Embryonic facial prominence (tissue), 1 donor: ENCODE measurements at regions not wholly inside any gene's neighbourhood (a gene's known extent, or its start where the extent isn't known, plus 50 kb on each side); places are given as distances from the start of the nearest gene placed in this dataset.
"Not testable (repeated sequence)": the region's sequence is repeated elsewhere in the genome, so short reads cannot be mapped to it uniquely, and the experiment has no call there.

Experiments
- DNase-seq: peaks from one replicate; pipeline ENCODE4 v3.0.0-alpha.2; 2016; ENCODE audit errors: extremely low spot score

DNA sequence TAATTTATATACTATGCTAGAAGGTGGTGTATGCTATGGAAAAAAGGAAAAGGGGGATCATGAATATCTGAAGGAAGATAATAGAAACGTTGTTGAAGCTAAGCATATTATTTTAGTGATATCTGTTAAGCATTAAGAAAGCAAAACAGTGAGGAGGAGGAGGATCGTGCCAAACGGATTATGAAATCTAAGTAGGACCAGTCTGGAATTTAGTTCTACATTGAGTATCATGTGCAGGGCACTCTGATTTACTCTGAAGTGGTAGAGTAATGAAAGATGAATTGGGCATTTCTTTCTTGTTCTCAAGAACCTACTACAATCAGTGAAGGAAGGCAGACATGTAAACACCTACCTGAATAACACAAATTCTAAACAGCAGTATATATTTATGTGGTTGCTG, 195.3 kb downstream of the CYB561 start:
- DNase-seq: no peak

DNA sequence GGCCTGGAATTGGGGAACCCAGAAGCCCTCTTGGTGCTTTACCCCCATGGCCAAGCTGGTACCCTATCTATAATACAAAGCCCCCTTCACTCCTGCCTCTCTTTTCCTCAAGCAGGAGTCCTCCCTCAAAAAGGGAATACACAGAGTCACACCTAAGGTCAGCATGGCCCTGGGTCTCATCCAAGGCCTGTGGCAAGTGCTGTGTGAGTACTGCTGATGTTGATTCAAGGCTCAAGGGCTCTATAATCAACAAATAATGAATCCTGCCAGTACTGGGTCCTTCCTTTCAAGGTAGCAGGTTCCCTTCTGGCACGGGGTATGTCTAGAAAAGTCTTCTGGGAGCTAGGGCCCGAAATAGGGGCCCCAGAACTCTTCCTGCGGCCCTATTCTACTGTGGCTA, 187.3 kb downstream of the CYB561 start:
- DNase-seq: no peak

DNA sequence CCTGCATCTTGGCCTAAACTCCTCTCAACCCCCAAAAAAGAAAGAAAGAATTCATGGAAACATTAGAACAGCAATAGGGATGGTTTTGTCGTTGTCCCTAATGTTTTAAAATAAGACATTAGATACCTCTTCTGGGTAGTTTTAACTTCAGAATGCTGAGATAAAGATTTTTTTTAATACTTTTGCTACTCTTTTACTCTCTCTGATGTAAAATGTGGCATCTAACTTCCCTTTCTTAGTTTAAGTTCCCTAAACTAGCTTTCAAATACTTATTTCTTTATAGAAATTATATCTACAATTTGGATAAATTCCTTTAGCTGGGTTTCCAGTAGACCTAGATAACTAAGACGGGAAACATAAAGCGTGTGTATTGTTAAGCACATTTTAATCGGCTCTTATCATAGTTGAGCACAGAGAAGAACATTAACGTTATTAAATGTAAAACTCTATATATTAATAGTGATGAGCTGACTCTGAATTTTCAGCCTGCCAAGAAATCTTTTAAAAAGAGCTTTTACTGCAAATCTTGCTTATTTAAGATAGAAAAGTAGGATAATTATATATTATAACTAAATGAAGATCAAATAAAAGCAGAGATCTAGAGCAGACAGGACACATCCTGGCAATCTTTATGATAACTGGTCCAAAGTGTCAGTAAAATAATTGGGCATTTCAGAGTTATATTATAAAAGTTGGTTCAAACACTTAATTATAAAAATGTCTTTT, 183.2 kb downstream of the CYB561 start:
- no peak for DNase-seq

GRCh38 chr17:63265526-63265925, 180.6 kb downstream of the CYB561 start:
- no peak for DNase-seq

DNA sequence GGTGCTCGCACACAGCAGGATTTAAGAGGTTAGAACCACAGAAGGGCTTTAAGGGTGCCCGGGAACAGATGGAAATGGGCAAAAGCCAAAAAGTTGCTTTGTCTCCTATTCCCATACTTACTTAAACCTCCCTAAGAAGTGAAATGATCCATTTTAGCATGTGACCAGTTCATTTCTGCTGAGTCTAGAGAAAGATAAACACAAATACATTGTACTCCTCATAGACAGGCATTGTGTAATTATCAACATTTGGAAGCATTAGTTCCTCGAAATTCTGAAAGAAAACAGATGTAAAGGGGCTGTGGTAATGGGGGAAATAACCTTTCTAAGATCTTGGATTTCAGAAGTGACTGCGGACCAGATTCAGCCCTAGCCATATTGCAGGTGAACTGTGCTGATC, 178.3 kb downstream of the CYB561 start:
- no peak for DNase-seq

GRCh38 chr17:63268827-63269226, 177.3 kb downstream of the CYB561 start:
- DNase-seq: no peak

GRCh38 chr17:63270610-63271009, 175.5 kb downstream of the CYB561 start:
- no peak for DNase-seq

- DNase-seq: no peak
Measured at GRCh38 chr17:63274146-63274545, 172.0 kb downstream of the CYB561 start.

DNA sequence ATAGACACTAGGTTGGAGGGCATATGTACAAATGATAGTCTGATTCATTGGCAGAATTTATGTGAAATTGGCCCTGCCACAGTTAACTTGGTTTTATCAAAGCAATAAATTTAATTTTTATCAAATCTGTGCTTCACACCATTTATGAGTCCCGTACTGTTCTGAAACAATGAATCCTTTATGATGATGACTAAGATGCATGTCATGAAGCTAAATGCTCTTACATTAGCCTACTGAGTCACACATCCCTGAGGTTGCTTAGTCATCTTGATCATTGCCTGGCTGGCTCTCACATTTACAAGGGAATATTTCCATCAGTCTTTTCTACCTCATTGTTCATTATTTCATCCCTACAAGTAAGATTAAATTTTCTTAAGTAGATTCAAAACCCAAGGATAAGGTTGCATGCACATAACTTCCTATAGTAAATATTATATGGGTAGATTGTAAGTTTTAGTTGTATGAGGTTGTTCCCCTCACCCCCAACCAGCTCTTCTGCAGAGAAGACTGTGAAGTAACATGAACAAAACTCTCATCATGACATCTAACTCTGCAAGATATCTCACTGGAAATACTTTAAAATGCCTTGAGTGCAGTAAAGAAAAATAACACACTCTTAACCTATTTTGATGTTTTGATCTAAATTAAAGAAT, 170.7 kb downstream of the CYB561 start:
- DNase-seq: no peak

DNA sequence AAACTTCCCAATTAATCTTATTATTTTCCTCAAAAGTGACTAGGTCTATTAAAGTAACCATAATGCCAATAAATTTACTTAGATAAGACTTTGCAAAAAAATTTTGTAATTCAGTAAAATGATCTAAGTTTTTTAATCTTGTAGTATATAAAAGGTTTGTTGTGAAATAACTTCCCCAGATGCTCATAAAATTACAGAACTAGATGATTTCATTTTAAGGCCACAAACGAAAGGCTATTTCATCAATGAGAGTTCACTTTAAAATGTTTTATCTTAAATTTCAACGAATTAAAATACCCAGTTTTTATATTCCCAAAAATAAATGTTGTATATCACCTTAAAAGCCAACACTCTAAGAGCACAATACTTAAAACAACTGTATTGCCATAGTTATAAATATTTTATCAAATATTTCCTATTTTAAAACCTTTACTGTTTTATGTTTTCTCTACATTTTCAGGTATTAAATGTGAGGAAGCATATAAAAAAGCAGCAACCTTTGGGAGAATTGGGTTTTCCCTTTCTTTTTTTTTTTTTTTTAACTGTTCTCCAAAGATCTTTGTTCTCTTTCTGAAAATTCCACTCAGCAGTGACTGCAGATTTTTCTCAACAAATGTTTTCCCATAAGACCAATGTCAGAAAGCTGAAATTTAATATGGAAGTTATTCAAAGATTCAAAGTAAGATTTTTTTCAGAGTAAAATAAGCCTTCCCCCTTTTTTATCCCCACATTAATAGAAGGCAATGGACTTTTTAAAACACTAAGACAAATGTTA, 169.9 kb downstream of the CYB561 start:
- DNase-seq: no peak

- DNase-seq: no peak
Measured at GRCh38 chr17:63276821-63277220, 169.3 kb downstream of the CYB561 start.

GRCh38 chr17:63277629-63278028, 168.5 kb downstream of the CYB561 start:
- no peak for DNase-seq

DNA sequence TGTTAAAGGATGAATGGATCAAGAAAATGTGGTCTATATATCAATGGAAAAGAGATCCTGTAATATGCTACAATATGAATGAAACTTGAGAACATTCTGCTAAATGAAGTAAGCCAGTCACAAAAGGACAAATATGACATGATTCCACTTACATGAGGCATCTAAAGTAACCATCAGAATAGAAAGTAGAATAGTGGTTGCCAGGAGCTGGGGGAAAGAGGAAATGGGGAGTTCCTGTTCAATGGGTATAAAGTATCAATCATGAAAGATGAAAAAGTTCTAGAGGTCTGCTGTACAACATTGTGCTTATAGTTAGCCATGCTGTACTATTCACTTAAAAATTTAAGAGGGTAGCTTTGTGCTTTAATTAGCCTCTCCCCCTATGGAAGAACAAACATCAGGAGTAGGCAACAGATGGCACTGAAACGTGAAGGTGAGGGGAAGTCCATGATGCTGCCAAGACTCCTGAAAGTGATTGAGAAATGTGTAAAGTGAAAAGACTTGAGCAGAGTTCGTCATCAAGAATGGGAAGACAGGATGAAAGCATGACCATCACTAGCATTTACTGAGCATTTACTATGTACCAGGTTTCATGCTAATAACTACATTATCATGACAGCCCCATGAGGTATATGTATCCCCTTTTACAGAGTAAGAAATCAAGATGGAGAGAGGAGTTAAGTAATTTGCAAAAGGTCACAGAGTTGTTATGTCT, 167.2 kb downstream of the CYB561 start:
- no peak for DNase-seq

GRCh38 chr17:63279498-63280230, 166.4 kb downstream of the CYB561 start:
- DNase-seq: no peak

DNA sequence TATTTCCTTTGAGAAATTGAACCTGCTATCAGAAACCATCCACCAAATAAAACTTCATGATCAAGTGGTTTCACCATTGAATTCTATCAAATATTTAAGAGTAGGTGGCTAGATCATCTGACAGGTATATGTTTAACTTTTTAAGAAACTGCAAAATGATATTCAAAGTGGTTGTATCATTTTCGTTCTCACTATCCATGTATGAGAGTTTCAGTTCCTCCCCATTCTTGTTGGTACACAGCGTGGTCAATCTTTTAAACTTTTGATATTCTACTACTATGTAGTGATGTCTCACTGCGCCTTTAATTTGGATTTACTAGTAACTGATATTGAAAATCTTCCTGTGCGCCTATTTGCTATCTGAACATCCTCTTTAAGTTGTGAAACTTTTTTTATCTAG, 163.7 kb downstream of the CYB561 start:
- no peak for DNase-seq

GRCh38 chr17:63285551-63285950, 160.6 kb downstream of the CYB561 start:
- DNase-seq: no peak

- no peak for DNase-seq
Measured at GRCh38 chr17:63286254-63286653, 159.9 kb downstream of the CYB561 start.

GRCh38 chr17:63287006-63287405, 159.1 kb downstream of the CYB561 start:
- not testable (repeated sequence) for DNase-seq

GRCh38 chr17:63289931-63290330, 156.2 kb downstream of the CYB561 start:
- DNase-seq: no peak

DNA sequence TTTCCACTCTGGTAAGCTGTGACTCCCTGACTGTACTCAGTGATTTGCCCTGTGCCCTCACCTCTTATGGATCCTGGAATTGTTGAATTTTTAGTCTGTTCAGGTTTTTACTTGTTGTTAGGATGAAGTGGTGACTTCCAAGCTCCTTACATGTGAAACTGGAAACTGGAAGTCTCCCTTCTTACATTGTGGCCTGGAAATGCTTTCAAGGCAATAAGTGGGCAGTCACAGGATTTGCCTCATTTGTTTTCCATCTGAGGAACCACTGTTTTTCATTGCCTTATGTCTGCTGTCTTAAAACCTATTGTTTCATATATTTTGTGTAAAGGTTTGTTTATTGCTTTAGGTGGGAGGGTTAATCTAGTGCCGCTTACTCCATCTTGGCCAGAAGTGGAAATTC, 155.8 kb downstream of the CYB561 start:
- no peak for DNase-seq

DNA sequence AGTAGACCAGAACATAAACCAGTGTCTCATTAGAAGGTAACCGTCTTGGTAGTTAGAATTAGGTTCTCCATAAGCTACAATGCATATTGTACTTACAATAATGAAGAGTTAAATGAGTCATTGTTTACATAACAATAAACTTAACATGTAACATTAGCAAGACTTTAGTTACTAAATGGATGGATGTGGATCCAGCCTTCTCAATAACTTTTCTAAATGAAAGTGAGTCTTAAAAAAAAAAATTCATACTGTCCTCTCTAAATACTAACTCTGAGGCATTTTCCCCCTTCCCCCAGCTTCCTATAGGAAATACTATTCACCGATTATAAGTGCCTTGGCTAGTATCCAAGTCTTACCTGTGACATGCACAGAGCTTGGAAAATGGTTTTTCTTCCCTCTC, 155.3 kb downstream of the CYB561 start:
- no peak for DNase-seq

GRCh38 chr17:63291258-63291657, 154.8 kb downstream of the CYB561 start:
- no peak for DNase-seq
